ENCODE measurements at regions not wholly inside any gene's neighbourhood (a gene's known extent, or its start where the extent isn't known, plus 50 kb on each side); places are given as distances from the start of the nearest gene placed in this dataset.

GRCh38 chr20:50370036-50370566 lies 140.1 kb upstream of the PTPN1 start:
- H2AFZ ChIP-seq, result no peak overlapping the region
- no peak for TF ChIP-seq CTCF (IDR thresholded peaks at IDR 0.05)
- H3K36me3 ChIP-seq (ENCODE audit: control insufficient read depth, insufficient read depth, low read length), result no peaks in the 10 kb centered on the region
- no peaks in the 10 kb centered on the region for H3K79me2 ChIP-seq
- no peak overlapping the region for H3K27ac ChIP-seq
- H3K4me3 ChIP-seq (ENCODE audit: low read depth, low read length), result no peak overlapping the region
- no peaks in the 10 kb centered on the region for H3K27me3 ChIP-seq (ENCODE audit: control insufficient read depth, insufficient read depth, low read length)
- no peaks in the 10 kb centered on the region for H3K4me1 ChIP-seq
- H3K9ac ChIP-seq, result no peak overlapping the region
- no peaks in the 10 kb centered on the region for H3K9me3 ChIP-seq (ENCODE audit: control insufficient read depth, low read length)
- H3K4me2 ChIP-seq (ENCODE audit: low read length), result no peak overlapping the region

- TF ChIP-seq CTCF (IDR thresholded peaks at IDR 0.05), result no peak
- no peak overlapping the region for H3K4me2 ChIP-seq (ENCODE audit: low read length)
- H3K27me3 ChIP-seq (ENCODE audit: control insufficient read depth, insufficient read depth, low read length), result no peaks in the 10 kb centered on the region
- no peak overlapping the region for H3K9ac ChIP-seq
- no peak overlapping the region for H3K4me3 ChIP-seq (ENCODE audit: low read depth, low read length)
- H3K9me3 ChIP-seq (ENCODE audit: control insufficient read depth, low read length), result no peaks in the 10 kb centered on the region
- no peak overlapping the region for H3K27ac ChIP-seq
- no peak overlapping the region for H2AFZ ChIP-seq
- H3K79me2 ChIP-seq, result no peaks in the 10 kb centered on the region
- H3K36me3 ChIP-seq (ENCODE audit: control insufficient read depth, insufficient read depth, low read length), result no peaks in the 10 kb centered on the region
- no peaks in the 10 kb centered on the region for H3K4me1 ChIP-seq
Observed at GRCh38 chr20:50371878-50372769, 138.1 kb upstream of the PTPN1 start.

- Histone ChIP-seq H3K36me3 (ENCODE audit: control insufficient read depth, insufficient read depth, low read length) (no peaks in the 10 kb centered on the region), H3K4me2 (ENCODE audit: low read length) (no peak overlapping the region), H3K27ac (no peak overlapping the region), H3K79me2 (no peaks in the 10 kb centered on the region), H3K4me1 (no peaks in the 10 kb centered on the region), H3K27me3 (ENCODE audit: control insufficient read depth, insufficient read depth, low read length) (no peaks in the 10 kb centered on the region), H2AFZ (no peak overlapping the region), H3K9me3 (ENCODE audit: control insufficient read depth, low read length) (no peaks in the 10 kb centered on the region), H3K4me3 (ENCODE audit: low read depth, low read length) (no peak overlapping the region), H3K9ac (no peak overlapping the region)
- TF ChIP-seq CTCF (IDR thresholded peaks at IDR 0.05), result no peak
Observed at GRCh38 chr20:50372770-50373088, 137.5 kb upstream of the PTPN1 start.

GRCh38 chr20:50373674-50374286 lies 136.4 kb upstream of the PTPN1 start:
- Histone ChIP-seq H3K4me2 (ENCODE audit: low read length) (no peak overlapping the region), H2AFZ (no peak overlapping the region), H3K27me3 (ENCODE audit: control insufficient read depth, insufficient read depth, low read length) (no peaks in the 10 kb centered on the region), H3K9me3 (ENCODE audit: control insufficient read depth, low read length) (no peaks in the 10 kb centered on the region), H3K36me3 (ENCODE audit: control insufficient read depth, insufficient read depth, low read length) (no peaks in the 10 kb centered on the region), H3K27ac (no peak overlapping the region), H3K9ac (no peak overlapping the region), H3K4me3 (ENCODE audit: low read depth, low read length) (no peak overlapping the region), H3K79me2 (no peaks in the 10 kb centered on the region), H3K4me1 (no peaks in the 10 kb centered on the region)
- TF ChIP-seq CTCF (IDR thresholded peaks at IDR 0.05), result no peak

All from parathyroid adenoma (tissue), 2 donors.